ENCODE measurements at regions not wholly inside any gene's neighbourhood (a gene's known extent, or its start where the extent isn't known, plus 50 kb on each side); places are given as distances from the start of the nearest gene placed in this dataset.

- H3K36me3 ChIP-seq (ENCODE audit: control insufficient read depth in 3 of 3, insufficient read depth in 3 of 3, low read length in 3 of 3) = no peaks in the 10 kb centered on the region
- no peak overlapping the region for H3K27ac ChIP-seq (ENCODE audit: low read depth, low read length)
- H3K4me3 ChIP-seq (ENCODE audit: low read length in 3 of 3) = no peak overlapping the region
- no peaks in the 10 kb centered on the region for H3K4me1 ChIP-seq (ENCODE audit: control insufficient read depth in 3 of 3, insufficient read depth in 3 of 3, low read length in 3 of 3)
- no peak overlapping the region for H3K9ac ChIP-seq (ENCODE audit: low read depth in 1 of 3, low read length in 3 of 3)
- no peaks in the 10 kb centered on the region for H3K9me3 ChIP-seq (ENCODE audit: control insufficient read depth in 3 of 3, low read length in 3 of 3)
- H3K27me3 ChIP-seq (ENCODE audit: control insufficient read depth in 3 of 3, insufficient read depth in 3 of 3, low read length in 3 of 3) = no peaks in the 10 kb centered on the region
These were observed 134.1 kb downstream of the CASP12 start for GRCh38 chr11:104763930-104764709.

- H3K9me3 ChIP-seq (ENCODE audit: control insufficient read depth in 3 of 3, low read length in 3 of 3) = no peaks in the 10 kb centered on the region
- no peaks in the 10 kb centered on the region for H3K36me3 ChIP-seq (ENCODE audit: control insufficient read depth in 3 of 3, insufficient read depth in 3 of 3, low read length in 3 of 3)
- H3K27ac ChIP-seq (ENCODE audit: low read depth, low read length) = no peak overlapping the region
- no peaks in the 10 kb centered on the region for H3K27me3 ChIP-seq (ENCODE audit: control insufficient read depth in 3 of 3, insufficient read depth in 3 of 3, low read length in 3 of 3)
- no peak overlapping the region for H3K4me3 ChIP-seq (ENCODE audit: low read length in 3 of 3)
- no peak overlapping the region for H3K9ac ChIP-seq (ENCODE audit: low read depth in 1 of 3, low read length in 3 of 3)
- H3K4me1 ChIP-seq (ENCODE audit: control insufficient read depth in 3 of 3, insufficient read depth in 3 of 3, low read length in 3 of 3) = no peaks in the 10 kb centered on the region
These were observed 136.7 kb downstream of the CASP12 start for GRCh38 chr11:104761511-104761910.

- H3K9me3 ChIP-seq (ENCODE audit: control insufficient read depth in 3 of 3, low read length in 3 of 3) = no peaks in the 10 kb centered on the region
- no peaks in the 10 kb centered on the region for H3K27me3 ChIP-seq (ENCODE audit: control insufficient read depth in 3 of 3, insufficient read depth in 3 of 3, low read length in 3 of 3)
- no peak overlapping the region for H3K9ac ChIP-seq (ENCODE audit: low read depth in 1 of 3, low read length in 3 of 3)
- no peaks in the 10 kb centered on the region for H3K36me3 ChIP-seq (ENCODE audit: control insufficient read depth in 3 of 3, insufficient read depth in 3 of 3, low read length in 3 of 3)
- H3K4me3 ChIP-seq (ENCODE audit: low read length in 3 of 3) = no peak overlapping the region
- no peak overlapping the region for H3K27ac ChIP-seq (ENCODE audit: low read depth, low read length)
- no peaks in the 10 kb centered on the region for H3K4me1 ChIP-seq (ENCODE audit: control insufficient read depth in 3 of 3, insufficient read depth in 3 of 3, low read length in 3 of 3)
These were observed 138.8 kb downstream of the CASP12 start for GRCh38 chr11:104759464-104759863.

DNA sequence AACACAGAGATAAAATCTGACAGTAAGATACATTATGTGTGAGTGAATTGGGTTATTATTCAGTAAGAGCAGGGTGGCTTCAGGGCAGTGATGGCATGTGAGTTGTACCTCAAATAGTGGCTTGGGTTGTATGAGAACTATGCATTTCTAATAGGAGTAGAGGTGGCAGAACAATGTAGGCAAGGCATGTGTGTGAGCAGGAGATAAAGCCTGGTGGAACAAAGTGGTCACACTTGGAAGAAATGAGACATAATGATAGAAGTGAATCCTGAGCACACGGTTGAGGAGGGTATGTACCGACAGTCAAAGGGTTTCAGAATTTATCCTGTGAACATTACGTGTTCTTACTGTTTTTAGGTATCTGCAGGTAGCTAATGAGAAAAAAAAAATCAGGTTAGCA, 159.3 kb downstream of the CASP12 start:
- Histone ChIP-seq H3K27ac (ENCODE audit: low read depth, low read length) (no peak overlapping the region), H3K9me3 (ENCODE audit: control insufficient read depth in 3 of 3, low read length in 3 of 3) (no peaks in the 10 kb centered on the region), H3K36me3 (ENCODE audit: control insufficient read depth in 3 of 3, insufficient read depth in 3 of 3, low read length in 3 of 3) (no peaks in the 10 kb centered on the region), H3K9ac (ENCODE audit: low read depth in 1 of 3, low read length in 3 of 3) (no peak overlapping the region), H3K4me3 (ENCODE audit: low read length in 3 of 3) (no peak overlapping the region), H3K4me1 (ENCODE audit: control insufficient read depth in 3 of 3, insufficient read depth in 3 of 3, low read length in 3 of 3) (no peaks in the 10 kb centered on the region), H3K27me3 (ENCODE audit: control insufficient read depth in 3 of 3, insufficient read depth in 3 of 3, low read length in 3 of 3) (no peaks in the 10 kb centered on the region)

DNA sequence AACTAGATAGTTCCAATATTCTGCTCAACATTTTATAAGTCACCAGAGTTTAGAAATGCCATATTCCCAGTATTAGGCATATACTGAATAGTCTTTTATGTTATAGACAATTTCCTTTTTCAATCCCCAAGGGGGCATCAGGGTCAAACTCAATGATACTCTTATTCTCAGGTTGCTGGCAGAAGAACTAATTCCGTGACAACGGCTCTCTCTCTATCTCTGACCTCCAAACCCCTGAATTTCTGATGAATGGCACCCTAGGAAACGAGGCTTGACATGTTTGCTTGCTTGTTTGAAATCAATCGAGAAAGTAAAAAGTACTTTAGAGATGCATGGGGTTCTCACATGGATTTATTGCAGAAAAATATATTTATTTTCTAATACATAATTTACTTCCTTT, 160.1 kb downstream of the CASP12 start:
- no peak overlapping the region for H3K4me3 ChIP-seq (ENCODE audit: low read length in 3 of 3)
- H3K9ac ChIP-seq (ENCODE audit: low read depth in 1 of 3, low read length in 3 of 3) = no peak overlapping the region

DNA sequence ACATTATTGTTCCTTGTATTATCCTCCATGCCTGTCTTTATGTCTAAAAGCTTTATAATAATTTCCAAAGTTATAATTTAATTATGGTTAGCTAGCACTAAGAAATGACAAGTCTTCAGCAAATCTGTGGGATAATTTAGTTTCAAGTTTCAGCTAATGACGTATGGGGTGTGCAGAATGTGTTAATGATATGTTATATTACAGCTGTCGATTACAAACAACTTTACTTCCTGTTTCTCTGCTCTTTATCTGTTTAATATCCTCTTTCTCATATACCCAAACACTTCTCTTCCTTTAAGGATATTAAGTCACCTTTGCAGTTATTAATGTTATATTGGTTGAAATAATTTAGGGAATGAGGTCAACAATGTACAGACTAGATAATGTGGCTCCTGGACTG, 161.8 kb downstream of the CASP12 start:
- Histone ChIP-seq H3K4me3 (ENCODE audit: low read length in 3 of 3) (no peak overlapping the region), H3K27me3 (ENCODE audit: control insufficient read depth in 3 of 3, insufficient read depth in 3 of 3, low read length in 3 of 3) (no peaks in the 10 kb centered on the region)

More for the DNA sequence above, 160.1 kb downstream of the CASP12 start:
- no peak overlapping the region for H3K27ac ChIP-seq (ENCODE audit: low read depth, low read length)
- H3K27me3 ChIP-seq (ENCODE audit: control insufficient read depth in 3 of 3, insufficient read depth in 3 of 3, low read length in 3 of 3) = no peaks in the 10 kb centered on the region
- H3K9me3 ChIP-seq (ENCODE audit: control insufficient read depth in 3 of 3, low read length in 3 of 3) = no peaks in the 10 kb centered on the region
- no peaks in the 10 kb centered on the region for H3K4me1 ChIP-seq (ENCODE audit: control insufficient read depth in 3 of 3, insufficient read depth in 3 of 3, low read length in 3 of 3)
- no peaks in the 10 kb centered on the region for H3K36me3 ChIP-seq (ENCODE audit: control insufficient read depth in 3 of 3, insufficient read depth in 3 of 3, low read length in 3 of 3)

DNA sequence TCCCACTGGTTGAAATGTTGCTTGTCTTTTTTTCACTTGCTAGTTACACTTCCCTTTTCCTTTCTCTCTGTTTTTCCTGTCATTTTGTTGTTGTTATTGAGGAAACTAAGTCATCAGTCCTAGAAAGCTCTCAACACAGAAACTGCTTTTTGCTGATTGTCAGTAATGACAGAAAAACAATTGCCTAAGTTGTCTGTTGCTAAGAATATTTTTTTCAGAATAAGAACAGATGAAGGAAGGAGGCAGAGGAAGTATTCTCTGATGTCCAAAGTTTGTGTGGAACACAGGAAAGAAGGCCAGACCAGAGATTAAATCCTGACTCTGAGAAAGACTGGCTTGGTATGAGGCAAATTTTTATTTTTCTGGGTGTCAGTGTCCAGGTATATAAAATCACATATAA, 163.3 kb downstream of the CASP12 start:
- H3K4me1 ChIP-seq (ENCODE audit: control insufficient read depth in 3 of 3, insufficient read depth in 3 of 3, low read length in 3 of 3) = no peaks in the 10 kb centered on the region
- H3K9ac ChIP-seq (ENCODE audit: low read depth in 1 of 3, low read length in 3 of 3) = no peak overlapping the region
- H3K9me3 ChIP-seq (ENCODE audit: control insufficient read depth in 3 of 3, low read length in 3 of 3) = no peaks in the 10 kb centered on the region
- H3K27ac ChIP-seq (ENCODE audit: low read depth, low read length) = no peak overlapping the region
- no peaks in the 10 kb centered on the region for H3K27me3 ChIP-seq (ENCODE audit: control insufficient read depth in 3 of 3, insufficient read depth in 3 of 3, low read length in 3 of 3)
- no peaks in the 10 kb centered on the region for H3K36me3 ChIP-seq (ENCODE audit: control insufficient read depth in 3 of 3, insufficient read depth in 3 of 3, low read length in 3 of 3)
- H3K4me3 ChIP-seq (ENCODE audit: low read length in 3 of 3) = no peak overlapping the region

More for the DNA sequence above, 161.8 kb downstream of the CASP12 start:
- no peak overlapping the region for H3K9ac ChIP-seq (ENCODE audit: low read depth in 1 of 3, low read length in 3 of 3)
- no peaks in the 10 kb centered on the region for H3K9me3 ChIP-seq (ENCODE audit: control insufficient read depth in 3 of 3, low read length in 3 of 3)
- H3K27ac ChIP-seq (ENCODE audit: low read depth, low read length) = no peak overlapping the region
- no peaks in the 10 kb centered on the region for H3K36me3 ChIP-seq (ENCODE audit: control insufficient read depth in 3 of 3, insufficient read depth in 3 of 3, low read length in 3 of 3)
- no peaks in the 10 kb centered on the region for H3K4me1 ChIP-seq (ENCODE audit: control insufficient read depth in 3 of 3, insufficient read depth in 3 of 3, low read length in 3 of 3)

GRCh38 chr11:104731890-104732289, 166.4 kb downstream of the CASP12 start:
- no peaks in the 10 kb centered on the region for H3K4me1 ChIP-seq (ENCODE audit: control insufficient read depth in 3 of 3, insufficient read depth in 3 of 3, low read length in 3 of 3)
- no peak overlapping the region for H3K27ac ChIP-seq (ENCODE audit: low read depth, low read length)
- H3K27me3 ChIP-seq (ENCODE audit: control insufficient read depth in 3 of 3, insufficient read depth in 3 of 3, low read length in 3 of 3) = no peaks in the 10 kb centered on the region
- no peaks in the 10 kb centered on the region for H3K36me3 ChIP-seq (ENCODE audit: control insufficient read depth in 3 of 3, insufficient read depth in 3 of 3, low read length in 3 of 3)
- H3K9me3 ChIP-seq (ENCODE audit: control insufficient read depth in 3 of 3, low read length in 3 of 3) = no peaks in the 10 kb centered on the region
- no peak overlapping the region for H3K9ac ChIP-seq (ENCODE audit: low read depth in 1 of 3, low read length in 3 of 3)
- H3K4me3 ChIP-seq (ENCODE audit: low read length in 3 of 3) = no peak overlapping the region

- no peak overlapping the region for H3K27ac ChIP-seq (ENCODE audit: low read depth, low read length)
- H3K4me1 ChIP-seq (ENCODE audit: control insufficient read depth in 3 of 3, insufficient read depth in 3 of 3, low read length in 3 of 3) = no peaks in the 10 kb centered on the region
- no peaks in the 10 kb centered on the region for H3K9me3 ChIP-seq (ENCODE audit: control insufficient read depth in 3 of 3, low read length in 3 of 3)
- H3K36me3 ChIP-seq (ENCODE audit: control insufficient read depth in 3 of 3, insufficient read depth in 3 of 3, low read length in 3 of 3) = no peaks in the 10 kb centered on the region
- no peak overlapping the region for H3K9ac ChIP-seq (ENCODE audit: low read depth in 1 of 3, low read length in 3 of 3)
- H3K4me3 ChIP-seq (ENCODE audit: low read length in 3 of 3) = no peak overlapping the region
- no peaks in the 10 kb centered on the region for H3K27me3 ChIP-seq (ENCODE audit: control insufficient read depth in 3 of 3, insufficient read depth in 3 of 3, low read length in 3 of 3)
These were observed 169.3 kb downstream of the CASP12 start for GRCh38 chr11:104728927-104729326.

DNA sequence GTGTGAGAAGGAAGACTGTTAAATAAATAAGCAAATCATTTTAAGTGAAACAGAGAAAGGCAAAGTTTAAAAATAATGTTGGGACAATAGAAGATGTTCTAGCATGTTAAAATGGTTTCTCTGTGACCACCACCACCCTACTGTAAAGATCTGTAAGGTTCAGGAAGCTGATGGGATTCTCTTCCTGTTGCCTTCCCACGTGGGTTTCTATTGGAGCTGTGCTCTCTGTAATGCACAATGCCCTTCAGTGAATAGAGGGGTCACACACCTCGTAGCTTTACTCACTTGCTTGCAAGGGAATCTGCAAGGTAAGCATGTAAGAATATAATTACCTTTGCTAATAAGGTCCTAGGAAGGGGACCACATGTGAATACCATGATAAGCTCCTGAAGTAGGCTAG, 170.5 kb downstream of the CASP12 start:
- Histone ChIP-seq H3K9ac (ENCODE audit: low read depth in 1 of 3, low read length in 3 of 3) (no peak overlapping the region), H3K27ac (ENCODE audit: low read depth, low read length) (no peak overlapping the region), H3K27me3 (ENCODE audit: control insufficient read depth in 3 of 3, insufficient read depth in 3 of 3, low read length in 3 of 3) (no peaks in the 10 kb centered on the region), H3K36me3 (ENCODE audit: control insufficient read depth in 3 of 3, insufficient read depth in 3 of 3, low read length in 3 of 3) (no peaks in the 10 kb centered on the region), H3K4me3 (ENCODE audit: low read length in 3 of 3) (no peak overlapping the region), H3K4me1 (ENCODE audit: control insufficient read depth in 3 of 3, insufficient read depth in 3 of 3, low read length in 3 of 3) (no peaks in the 10 kb centered on the region), H3K9me3 (ENCODE audit: control insufficient read depth in 3 of 3, low read length in 3 of 3) (peaks cover 0 to 5% (median 0%) of the 10 kb centered on the region in 3 donors)
